Left cardiac atrium (tissue), 4 donors: ENCODE measurements at regions not wholly inside any gene's neighbourhood (a gene's known extent, or its start where the extent isn't known, plus 50 kb on each side); places are given as distances from the start of the nearest gene placed in this dataset.

Experiments
- ATAC-seq, 2 donors: fragments of 200-7000 bp; cut with Tn5 transposase; one replicate each; pipeline ENCODE4 v1.9.1; 2020; ENCODE audit warnings: mild to moderate bottlenecking in 2 of 2, moderate library complexity in 2 of 2
- DNase-seq: peaks from one replicate; pipeline ENCODE4 v3.0.0-alpha.2; 2020
- intact Hi-C, 2 donors: fragments of 100-400 bp; cut with DNase I; formaldehyde crosslinking; loops; one replicate each; pipeline versions ENCODE4 v1.14.1 to v1.15.1; 2022 to 2023
- donor health status: DM: no; HTN: yes; CAD: no.
- donor health status: DM: no; HTN: yes; CAD: no; lungs with severe emphysema.
- donor health status: DM: yes; HTN: yes; CAD: no.
- donor health status: Dilated cardiomyopathy.

DNA sequence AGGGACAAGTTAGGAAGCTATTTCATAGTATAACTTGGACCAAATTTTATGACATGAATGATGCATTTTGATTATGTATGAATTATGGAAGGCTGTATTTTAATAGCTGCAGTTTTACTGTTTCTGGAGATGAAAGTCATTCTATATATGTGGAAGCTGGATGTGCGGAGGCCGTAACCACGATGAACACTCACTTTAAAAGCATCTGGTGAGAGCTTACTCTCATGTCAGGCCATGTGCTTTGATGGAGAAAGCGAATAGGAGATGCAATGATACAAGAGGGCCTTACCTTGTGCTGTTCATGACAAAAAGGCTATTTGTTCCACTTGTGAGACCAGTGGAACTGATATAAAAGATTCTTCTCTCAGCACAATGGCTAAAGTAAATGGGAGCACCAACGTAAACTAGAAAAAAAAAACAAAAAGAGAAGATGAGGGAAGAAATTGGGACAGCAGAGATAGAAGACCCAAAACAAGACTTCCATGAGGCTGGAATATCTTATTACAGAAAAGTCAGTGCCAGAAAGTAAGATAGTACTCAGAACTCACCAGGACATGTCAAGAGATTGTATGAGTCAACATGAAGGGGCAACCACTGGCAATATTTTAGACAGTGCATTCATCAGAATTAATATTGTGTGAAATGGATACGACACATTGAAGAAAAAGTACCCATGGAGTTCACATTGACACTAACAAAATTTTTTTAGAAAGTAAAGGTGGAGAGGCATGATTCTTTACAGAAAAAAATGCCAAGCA, 63.3 kb upstream of the GAB1 start:
- ATAC-seq (no peak), DNase-seq (no peak)
- intact Hi-C loops = no loop called here

GRCh38 chr4:143280861-143281260, 55.8 kb upstream of the GAB1 start:
- intact Hi-C loops = no loop called here
- DNase-seq (no peak), ATAC-seq (no peak)

GRCh38 chr4:143281507-143282190, 55.0 kb upstream of the GAB1 start:
- DNase-seq = no peak
- intact Hi-C loops = no loop called here
- ATAC-seq = no peak

DNA sequence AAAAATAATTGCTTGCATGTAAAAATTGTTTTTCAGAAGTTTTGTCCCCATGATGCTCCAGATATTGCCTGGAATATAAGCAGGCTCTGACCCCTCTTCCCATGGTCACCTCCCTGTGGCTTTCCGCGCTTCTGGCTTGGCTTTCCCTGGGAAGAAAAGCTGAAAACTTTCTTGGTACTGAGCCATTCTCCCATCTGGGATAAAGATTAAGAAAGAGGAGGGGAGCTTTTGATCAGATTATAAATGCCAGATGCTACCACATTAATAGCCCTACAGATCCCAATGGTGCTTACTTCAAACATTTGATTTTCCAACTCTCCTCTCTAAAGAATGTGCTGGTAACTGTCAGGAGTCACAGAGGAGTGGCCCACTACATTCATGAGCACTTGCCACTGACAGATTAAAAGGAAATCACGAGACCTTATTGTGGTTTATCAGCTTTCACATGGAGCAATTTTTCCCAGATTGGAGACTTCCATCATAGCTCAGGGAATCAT, 54.4 kb upstream of the GAB1 start:
- ATAC-seq (peak; percentile 51 to 57), DNase-seq (no peak)
- intact Hi-C loops = no loop called here

- peak; percentile 28 to 72 for ATAC-seq
- DNase-seq = no peak
- intact Hi-C loops = no loop called here
These were observed 50.8 kb upstream of the GAB1 start for GRCh38 chr4:143285696-143286437.

GRCh38 chr4:143286701-143287571, 49.7 kb upstream of the GAB1 start:
- peak; percentile 40 to 70 for ATAC-seq
- DNase-seq = no peak

More at GRCh38 chr4:143286701-143287571, 49.7 kb upstream of the GAB1 start:
- intact Hi-C loops = no loop called here
